ENCODE measurements at regions not wholly inside any gene's neighbourhood (a gene's known extent, or its start where the extent isn't known, plus 50 kb on each side); places are given as distances from the start of the nearest gene placed in this dataset.

GRCh38 chr1:59013928-59014279, 230.1 kb upstream of the JUN start:
- Histone ChIP-seq H3K36me3 (ENCODE audit: control insufficient read depth in 2 of 2, extremely low read depth in 1 of 2, insufficient read depth in 2 of 2, low read length in 2 of 2) (no peaks in the 10 kb centered on the region), H3K4me2 (ENCODE audit: control insufficient read depth, extremely low read depth, insufficient read depth, low read depth, low read length) (peak overlapping the region; percentile 76), H3K27me3 (ENCODE audit: control insufficient read depth, extremely low read depth, insufficient read depth, low read length) (no peaks in the 10 kb centered on the region), H3K4me1 (ENCODE audit: control insufficient read depth, extremely low read depth, insufficient read depth, low read length) (peaks cover 56% of the 10 kb centered on the region), H3K9ac (ENCODE audit: control insufficient read depth, extremely low read depth, insufficient read depth, low read length) (peak overlapping the region; percentile 61), H3K79me2 (ENCODE audit: control insufficient read depth, insufficient read depth, low read length) (no peaks in the 10 kb centered on the region), H2AFZ (ENCODE audit: control insufficient read depth, low read length) (peak overlapping the region; percentile 94), H3K4me3 (ENCODE audit: control insufficient read depth in 2 of 3, extremely low read depth in 1 of 3, insufficient read depth in 2 of 3, low read depth in 1 of 3, low read length in 3 of 3) (no peak overlapping the region), H3K27ac (ENCODE audit: control insufficient read depth, insufficient read depth, low read length) (peak overlapping the region; percentile 72), H3K9me3 (ENCODE audit: control insufficient read depth, low read depth, low read length) (no peaks in the 10 kb centered on the region), H4K20me1 (ENCODE audit: control insufficient read depth, extremely low read depth, insufficient read depth, low read length) (no peaks in the 10 kb centered on the region), H3K9me1 (ENCODE audit: control insufficient read depth, extremely low read depth, insufficient read depth, low read length) (no peaks in the 10 kb centered on the region)
- DNase-seq (ENCODE audit: low read depth, low spot score) (no peak), FAIRE-seq (no peak)
- dilution Hi-C loops (cut with MboI; ENCODE audit: extremely low pct_ligation_motif_present, low sequenced_read_pairs), result no loop called here
- TF ChIP-seq, protein P1, sequence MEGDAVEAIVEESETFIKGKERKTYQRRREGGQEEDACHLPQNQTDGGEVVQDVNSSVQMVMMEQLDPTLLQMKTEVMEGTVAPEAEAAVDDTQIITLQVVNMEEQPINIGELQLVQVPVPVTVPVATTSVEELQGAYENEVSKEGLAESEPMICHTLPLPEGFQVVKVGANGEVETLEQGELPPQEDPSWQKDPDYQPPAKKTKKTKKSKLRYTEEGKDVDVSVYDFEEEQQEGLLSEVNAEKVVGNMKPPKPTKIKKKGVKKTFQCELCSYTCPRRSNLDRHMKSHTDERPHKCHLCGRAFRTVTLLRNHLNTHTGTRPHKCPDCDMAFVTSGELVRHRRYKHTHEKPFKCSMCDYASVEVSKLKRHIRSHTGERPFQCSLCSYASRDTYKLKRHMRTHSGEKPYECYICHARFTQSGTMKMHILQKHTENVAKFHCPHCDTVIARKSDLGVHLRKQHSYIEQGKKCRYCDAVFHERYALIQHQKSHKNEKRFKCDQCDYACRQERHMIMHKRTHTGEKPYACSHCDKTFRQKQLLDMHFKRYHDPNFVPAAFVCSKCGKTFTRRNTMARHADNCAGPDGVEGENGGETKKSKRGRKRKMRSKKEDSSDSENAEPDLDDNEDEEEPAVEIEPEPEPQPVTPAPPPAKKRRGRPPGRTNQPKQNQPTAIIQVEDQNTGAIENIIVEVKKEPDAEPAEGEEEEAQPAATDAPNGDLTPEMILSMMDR (optimal IDR thresholded peaks at IDR 0.05 in 1 of 3, IDR thresholded peaks at IDR 0.05 in 1 of 3, conservative IDR thresholded peaks at IDR 0.05 in 1 of 3; ENCODE audit: extremely low read depth in 1 of 3, insufficient read depth in 2 of 3, low read length in 3 of 3), result no peak
- no peak for TF ChIP-seq EZH2 (IDR thresholded peaks at IDR 0.05; ENCODE audit: low read length)

- FAIRE-seq, result no peak
- Histone ChIP-seq H3K4me2 (ENCODE audit: control insufficient read depth, extremely low read depth, insufficient read depth, low read depth, low read length) (no peak overlapping the region), H3K79me2 (ENCODE audit: control insufficient read depth, insufficient read depth, low read length) (no peaks in the 10 kb centered on the region), H3K27me3 (ENCODE audit: control insufficient read depth, extremely low read depth, insufficient read depth, low read length) (no peaks in the 10 kb centered on the region), H3K27ac (ENCODE audit: control insufficient read depth, insufficient read depth, low read length) (peak overlapping the region; percentile 82), H3K36me3 (ENCODE audit: control insufficient read depth in 2 of 2, extremely low read depth in 1 of 2, insufficient read depth in 2 of 2, low read length in 2 of 2) (no peaks in the 10 kb centered on the region), H4K20me1 (ENCODE audit: control insufficient read depth, extremely low read depth, insufficient read depth, low read length) (no peaks in the 10 kb centered on the region), H2AFZ (ENCODE audit: control insufficient read depth, low read length) (no peak overlapping the region), H3K9ac (ENCODE audit: control insufficient read depth, extremely low read depth, insufficient read depth, low read length) (no peak overlapping the region), H3K9me3 (ENCODE audit: control insufficient read depth, low read depth, low read length) (no peaks in the 10 kb centered on the region), H3K9me1 (ENCODE audit: control insufficient read depth, extremely low read depth, insufficient read depth, low read length) (no peaks in the 10 kb centered on the region), H3K4me3 (ENCODE audit: control insufficient read depth in 2 of 3, extremely low read depth in 1 of 3, insufficient read depth in 2 of 3, low read depth in 1 of 3, low read length in 3 of 3) (no peak overlapping the region), H3K4me1 (ENCODE audit: control insufficient read depth, extremely low read depth, insufficient read depth, low read length) (peaks cover 65% of the 10 kb centered on the region)
- TF ChIP-seq EZH2 (IDR thresholded peaks at IDR 0.05; ENCODE audit: low read length), result no peak
- TF ChIP-seq, protein P1 (optimal IDR thresholded peaks at IDR 0.05 in 1 of 3, IDR thresholded peaks at IDR 0.05 in 1 of 3, conservative IDR thresholded peaks at IDR 0.05 in 1 of 3; ENCODE audit: extremely low read depth in 1 of 3, insufficient read depth in 2 of 3, low read length in 3 of 3), result no peak
- no peak for DNase-seq (ENCODE audit: low read depth, low spot score)
- dilution Hi-C loops (cut with MboI; ENCODE audit: extremely low pct_ligation_motif_present, low sequenced_read_pairs), result no loop called here
These were observed 231.0 kb upstream of the JUN start for GRCh38 chr1:59014827-59015226.
